ENCODE measurements at regions not wholly inside any gene's neighbourhood (a gene's known extent, or its start where the extent isn't known, plus 50 kb on each side); places are given as distances from the start of the nearest gene placed in this dataset.

GRCh38 chr14:98183556-98183955, 1088.4 kb downstream of the BCL11B start:
- TF ChIP-seq POLR2A (IDR thresholded peaks at IDR 0.05; ENCODE audit: low read depth, low read length) (no peak), TAF1 (IDR thresholded peaks at IDR 0.05; ENCODE audit: low read depth, low read length) (no peak), SPI1 (IDR thresholded peaks at IDR 0.05; ENCODE audit: low read depth, low read length) (no peak)

Data from GM12891 (cell line).